ENCODE measurements at regions not wholly inside any gene's neighbourhood (a gene's known extent, or its start where the extent isn't known, plus 50 kb on each side); places are given as distances from the start of the nearest gene placed in this dataset.

GRCh38 chr3:160132226-160132625, 93.0 kb upstream of the C3orf80 start:
- no peak for DNase-seq (ENCODE audit: low spot score)

GRCh38 chr3:160133757-160134156, 91.5 kb upstream of the C3orf80 start:
- DNase-seq (ENCODE audit: low spot score) = no peak

GRCh38 chr3:160134454-160134853, 90.8 kb upstream of the C3orf80 start:
- no peak for DNase-seq (ENCODE audit: low spot score)

GRCh38 chr3:160134964-160135363, 90.3 kb upstream of the C3orf80 start:
- no peak for DNase-seq (ENCODE audit: low spot score)

- DNase-seq (ENCODE audit: low spot score) = no peak
These were observed 89.4 kb upstream of the C3orf80 start for GRCh38 chr3:160135851-160136250.

- no peak for DNase-seq (ENCODE audit: low spot score)
These were observed 88.8 kb upstream of the C3orf80 start for GRCh38 chr3:160136421-160136820.

- DNase-seq (ENCODE audit: low spot score) = no peak
These were observed 85.9 kb upstream of the C3orf80 start for GRCh38 chr3:160139291-160139690.

- no peak for DNase-seq (ENCODE audit: low spot score)
These were observed 84.5 kb upstream of the C3orf80 start for GRCh38 chr3:160140756-160141155.

GRCh38 chr3:160141485-160142185, 83.6 kb upstream of the C3orf80 start:
- no peak for DNase-seq (ENCODE audit: low spot score)

- DNase-seq (ENCODE audit: low spot score) = no peak
These were observed 81.7 kb upstream of the C3orf80 start for GRCh38 chr3:160143482-160143881.

GRCh38 chr3:160150066-160150465, 75.2 kb upstream of the C3orf80 start:
- no peak for DNase-seq (ENCODE audit: low spot score)

- DNase-seq (ENCODE audit: low spot score) = peak; percentile 12
These were observed 74.7 kb upstream of the C3orf80 start for GRCh38 chr3:160150525-160150924.

- no peak for DNase-seq (ENCODE audit: low spot score)
These were observed 72.6 kb upstream of the C3orf80 start for GRCh38 chr3:160152638-160153037.

- DNase-seq (ENCODE audit: low spot score) = no peak
These were observed 71.2 kb upstream of the C3orf80 start for GRCh38 chr3:160154033-160154432.

GRCh38 chr3:160154596-160154995, 70.6 kb upstream of the C3orf80 start:
- DNase-seq (ENCODE audit: low spot score) = no peak

GRCh38 chr3:160157321-160157720, 67.9 kb upstream of the C3orf80 start:
- DNase-seq (ENCODE audit: low spot score) = no peak

- no peak for DNase-seq (ENCODE audit: low spot score)
These were observed 65.9 kb upstream of the C3orf80 start for GRCh38 chr3:160159341-160159740.

GRCh38 chr3:160159806-160160205, 65.4 kb upstream of the C3orf80 start:
- DNase-seq (ENCODE audit: low spot score) = no peak

GRCh38 chr3:160161921-160162320, 63.3 kb upstream of the C3orf80 start:
- no peak for DNase-seq (ENCODE audit: low spot score)

- DNase-seq (ENCODE audit: low spot score) = no peak
These were observed 62.8 kb upstream of the C3orf80 start for GRCh38 chr3:160162440-160162839.

GRCh38 chr3:160163229-160163878, 61.9 kb upstream of the C3orf80 start:
- peak; percentile 26 for DNase-seq (ENCODE audit: low spot score)

- no peak for DNase-seq (ENCODE audit: low spot score)
These were observed 57.0 kb upstream of the C3orf80 start for GRCh38 chr3:160168246-160168645.

- peak; percentile 77 for DNase-seq (ENCODE audit: low spot score)
These were observed 55.9 kb upstream of the C3orf80 start for GRCh38 chr3:160169139-160169976.
